Left ventricle myocardium inferior (tissue), 1 donor: ENCODE measurements at regions not wholly inside any gene's neighbourhood (a gene's known extent, or its start where the extent isn't known, plus 50 kb on each side); places are given as distances from the start of the nearest gene placed in this dataset.

Source experiments
- DNase-seq: peaks from one replicate; pipeline ENCODE4 v3.0.0-alpha.2; 2020
- H3K27ac ChIP-seq: fragments of 200-600 bp; replicated peaks from 2 replicates; pipeline ENCODE4 v1.8.0; 2021
- H3K27me3 ChIP-seq: fragments of 200-600 bp; 2 replicates; pipeline ENCODE4 v1.8.0; 2021; ENCODE audit warnings: low read depth
- H3K36me3 ChIP-seq: fragments of 200-600 bp; 2 replicates; pipeline ENCODE4 v1.8.0; 2021
- H3K4me1 ChIP-seq: fragments of 200-600 bp; 2 replicates; pipeline ENCODE4 v1.8.0; 2021
- H3K4me3 ChIP-seq: fragments of 200-600 bp; 2 replicates; pipeline ENCODE4 v1.8.0; 2021; ENCODE audit warnings: mild to moderate bottlenecking, moderate library complexity
- H3K9me3 ChIP-seq: fragments of 200-600 bp; replicated peaks from 2 replicates; pipeline ENCODE4 v1.8.0; 2021
- intact Hi-C: fragments of 100-400 bp; cut with micrococcal nuclease; formaldehyde crosslinking; loops from one replicate; pipeline ENCODE4 v1.11.0; 2022
- TF ChIP-seq, protein P1 (sequence below): fragments of 200-600 bp; IDR thresholded peaks from 2 replicates; pipeline ENCODE4 v1.8.0; 2021; ENCODE audit warnings: antibody characterized with exemption, mild to moderate bottlenecking, borderline replicate concordance
- donor health status: DM: no; HTN: yes; CAD: no; lungs with severe emphysema.

DNA sequence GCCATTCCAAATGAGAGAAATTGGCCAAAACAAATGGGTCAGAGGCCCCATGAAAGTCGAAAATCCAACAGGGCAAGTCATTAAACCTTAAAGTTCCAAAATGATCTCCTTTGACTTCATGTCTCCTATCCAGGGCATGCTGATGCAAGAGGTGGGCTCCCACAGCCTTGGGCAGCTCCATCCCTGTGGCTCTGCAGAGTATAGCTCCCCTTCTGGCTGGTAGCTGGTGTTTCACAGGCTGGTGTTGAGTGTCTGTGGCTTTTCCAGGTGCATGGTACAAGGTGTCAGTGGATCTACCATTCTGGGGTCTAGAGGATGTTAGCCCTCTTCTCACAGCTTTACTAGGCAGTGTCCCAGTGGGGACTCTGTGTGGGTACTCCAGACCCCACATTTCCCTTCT is 115.2 kb upstream of the LAMA2 start:
- no peak for DNase-seq
- Histone ChIP-seq H3K4me3 (no peak overlapping the region), H3K4me1 (no peaks in the 10 kb centered on the region), H3K9me3 (peaks cover 10% of the 10 kb centered on the region), H3K36me3 (no peaks in the 10 kb centered on the region), H3K27me3 (no peaks in the 10 kb centered on the region), H3K27ac (no peak overlapping the region)
- intact Hi-C loops: no loop called here
- TF ChIP-seq, protein P1, sequence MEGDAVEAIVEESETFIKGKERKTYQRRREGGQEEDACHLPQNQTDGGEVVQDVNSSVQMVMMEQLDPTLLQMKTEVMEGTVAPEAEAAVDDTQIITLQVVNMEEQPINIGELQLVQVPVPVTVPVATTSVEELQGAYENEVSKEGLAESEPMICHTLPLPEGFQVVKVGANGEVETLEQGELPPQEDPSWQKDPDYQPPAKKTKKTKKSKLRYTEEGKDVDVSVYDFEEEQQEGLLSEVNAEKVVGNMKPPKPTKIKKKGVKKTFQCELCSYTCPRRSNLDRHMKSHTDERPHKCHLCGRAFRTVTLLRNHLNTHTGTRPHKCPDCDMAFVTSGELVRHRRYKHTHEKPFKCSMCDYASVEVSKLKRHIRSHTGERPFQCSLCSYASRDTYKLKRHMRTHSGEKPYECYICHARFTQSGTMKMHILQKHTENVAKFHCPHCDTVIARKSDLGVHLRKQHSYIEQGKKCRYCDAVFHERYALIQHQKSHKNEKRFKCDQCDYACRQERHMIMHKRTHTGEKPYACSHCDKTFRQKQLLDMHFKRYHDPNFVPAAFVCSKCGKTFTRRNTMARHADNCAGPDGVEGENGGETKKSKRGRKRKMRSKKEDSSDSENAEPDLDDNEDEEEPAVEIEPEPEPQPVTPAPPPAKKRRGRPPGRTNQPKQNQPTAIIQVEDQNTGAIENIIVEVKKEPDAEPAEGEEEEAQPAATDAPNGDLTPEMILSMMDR: no peak

DNA sequence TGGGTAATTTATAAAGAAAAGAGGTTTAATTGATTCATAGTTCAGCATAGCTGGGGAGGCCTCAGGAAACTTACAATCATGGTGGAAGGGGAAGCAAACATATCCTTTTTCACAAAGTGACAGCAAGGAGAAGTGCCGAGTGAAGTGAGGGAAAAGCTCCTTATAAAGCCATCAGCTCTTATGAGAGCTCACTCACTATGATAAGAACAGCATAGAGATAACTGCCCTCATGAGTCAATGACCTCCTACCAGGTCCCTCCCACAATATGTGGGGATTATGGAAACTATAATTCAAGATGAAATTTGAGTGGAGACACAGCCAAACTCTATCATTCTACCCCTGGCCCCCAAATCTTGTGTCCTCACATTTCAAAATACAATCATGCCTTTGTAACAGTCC is 115.8 kb upstream of the LAMA2 start:
- TF ChIP-seq, protein P1: no peak
- no peaks in the 10 kb centered on the region for H3K36me3 ChIP-seq
- no peak overlapping the region for H3K27ac ChIP-seq
- H3K27me3 ChIP-seq: no peaks in the 10 kb centered on the region
- intact Hi-C loops: no loop called here
- peaks cover 7% of the 10 kb centered on the region for H3K9me3 ChIP-seq
- no peak for DNase-seq
- no peak overlapping the region for H3K4me3 ChIP-seq
- no peaks in the 10 kb centered on the region for H3K4me1 ChIP-seq

DNA sequence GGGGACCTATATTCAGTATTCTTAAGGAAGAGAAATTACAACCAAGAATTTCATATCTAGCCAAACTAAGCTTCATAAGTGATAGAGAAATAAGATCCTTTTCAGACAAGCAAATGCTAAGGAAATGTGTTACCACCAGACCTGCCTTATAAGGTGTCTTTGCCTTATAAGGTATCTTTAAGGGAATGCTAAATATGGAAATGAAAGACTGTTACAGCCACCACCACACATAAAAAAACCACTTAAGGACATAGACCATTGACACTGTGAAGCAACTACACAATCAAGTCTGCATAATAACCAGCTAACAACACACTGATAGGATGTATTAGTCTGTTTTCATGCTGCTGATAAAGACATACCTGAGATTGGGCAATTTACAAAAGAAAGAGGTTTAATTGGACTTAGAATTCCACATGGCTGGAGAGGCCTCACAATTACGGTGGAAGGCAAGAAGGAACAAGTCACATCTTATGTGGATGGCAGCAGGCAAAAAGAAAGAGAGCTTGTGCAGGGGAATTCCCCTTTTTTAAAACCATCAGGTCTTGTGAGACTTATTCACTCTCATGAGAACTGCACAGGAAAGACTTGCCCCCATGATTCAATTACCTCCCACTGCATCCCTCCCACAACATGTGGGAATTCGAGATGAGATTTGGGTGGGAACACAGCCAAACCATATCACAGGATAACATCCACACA is 119.2 kb upstream of the LAMA2 start:
- intact Hi-C loops: no loop called here
- Histone ChIP-seq H3K9me3 (peaks cover 7% of the 10 kb centered on the region), H3K4me1 (no peaks in the 10 kb centered on the region), H3K27ac (no peak overlapping the region), H3K4me3 (no peak overlapping the region), H3K36me3 (no peaks in the 10 kb centered on the region), H3K27me3 (no peaks in the 10 kb centered on the region)
- no peak for DNase-seq
- TF ChIP-seq, protein P1: no peak

DNA sequence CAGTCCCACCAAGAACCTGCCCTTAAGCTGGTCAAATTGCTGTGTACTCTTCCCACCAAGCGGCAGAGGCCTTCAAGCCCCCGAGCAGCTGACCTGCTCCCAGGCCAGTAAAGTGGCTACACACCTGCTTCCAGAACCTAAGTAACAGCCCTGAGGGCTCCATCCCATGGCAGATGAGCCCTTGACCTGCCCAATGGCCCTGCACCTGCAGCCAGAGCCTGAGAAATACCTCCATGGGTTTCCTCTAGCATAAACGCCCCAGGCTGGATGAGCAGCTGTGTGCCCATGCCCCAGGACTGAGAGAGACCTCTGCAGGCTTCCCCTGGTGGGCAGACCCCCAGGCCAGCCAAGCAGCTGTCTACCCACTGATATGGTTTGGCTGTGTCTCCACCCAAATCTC is 123.0 kb upstream of the LAMA2 start:
- intact Hi-C loops: no loop called here
- no peak for DNase-seq
- TF ChIP-seq, protein P1: no peak

DNA sequence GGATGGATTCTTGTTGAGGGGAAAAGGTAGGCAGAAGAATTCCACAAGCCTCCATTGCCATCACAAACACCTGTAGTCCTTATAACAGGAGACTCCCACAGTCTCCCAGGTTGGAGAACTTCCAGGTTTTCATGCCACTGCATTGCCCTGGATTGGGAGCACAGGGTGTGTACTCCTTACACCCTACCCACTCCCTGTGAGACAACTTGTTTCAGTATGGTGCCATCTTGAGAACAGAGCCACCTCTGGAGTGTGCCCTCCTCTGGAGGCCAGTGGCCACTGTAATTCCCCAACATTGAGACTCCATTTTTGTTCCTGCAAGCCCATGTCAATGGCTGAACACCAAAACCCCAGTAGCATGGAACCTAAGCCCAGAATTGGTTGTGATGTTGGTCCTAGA is 123.5 kb upstream of the LAMA2 start:
- Histone ChIP-seq H3K27me3 (no peaks in the 10 kb centered on the region), H3K4me1 (peaks cover 8% of the 10 kb centered on the region), H3K36me3 (no peaks in the 10 kb centered on the region), H3K27ac (no peak overlapping the region), H3K4me3 (no peak overlapping the region), H3K9me3 (no peaks in the 10 kb centered on the region)
- intact Hi-C loops: no loop called here
- TF ChIP-seq, protein P1: no peak
- DNase-seq: no peak

More for the DNA sequence above, 123.0 kb upstream of the LAMA2 start:
- Histone ChIP-seq H3K36me3 (no peaks in the 10 kb centered on the region), H3K9me3 (no peaks in the 10 kb centered on the region), H3K27me3 (no peaks in the 10 kb centered on the region), H3K4me1 (peaks cover 8% of the 10 kb centered on the region), H3K27ac (no peak overlapping the region), H3K4me3 (no peak overlapping the region)
